ENCODE measurements at regions not wholly inside any gene's neighbourhood (a gene's known extent, or its start where the extent isn't known, plus 50 kb on each side); places are given as distances from the start of the nearest gene placed in this dataset.
"Not testable (repeated sequence)": the region's sequence is repeated elsewhere in the genome, so short reads cannot be mapped to it uniquely, and the experiment has no call there.

- no peak for DNase-seq
Measured at GRCh38 chr17:33986088-33986487, 269.0 kb upstream of the CCL2 start.

- DNase-seq, result no peak
Measured at GRCh38 chr17:33986566-33986965, 268.5 kb upstream of the CCL2 start.

GRCh38 chr17:33987162-33987561 is 267.9 kb upstream of the CCL2 start:
- no peak for DNase-seq

- DNase-seq, result no peak
Measured at GRCh38 chr17:33989361-33990148, 265.5 kb upstream of the CCL2 start.

- DNase-seq, result peak; percentile 36
Measured at GRCh38 chr17:33990943-33991706, 264.0 kb upstream of the CCL2 start.

- no peak for DNase-seq
Measured at GRCh38 chr17:33992113-33992512, 263.0 kb upstream of the CCL2 start.

- no peak for DNase-seq
Measured at GRCh38 chr17:34000639-34001038, 254.4 kb upstream of the CCL2 start.

GRCh38 chr17:34001246-34001645 is 253.8 kb upstream of the CCL2 start:
- no peak for DNase-seq

GRCh38 chr17:34006126-34006525 is 249.0 kb upstream of the CCL2 start:
- DNase-seq, result no peak

- DNase-seq, result no peak
Measured at GRCh38 chr17:34008125-34008524, 247.0 kb upstream of the CCL2 start.

- DNase-seq, result no peak
Measured at GRCh38 chr17:34009912-34010311, 245.2 kb upstream of the CCL2 start.

GRCh38 chr17:34010534-34010933 is 244.6 kb upstream of the CCL2 start:
- DNase-seq, result no peak

GRCh38 chr17:34011599-34011998 is 243.5 kb upstream of the CCL2 start:
- no peak for DNase-seq

GRCh38 chr17:34012709-34013375 is 242.2 kb upstream of the CCL2 start:
- DNase-seq, result no peak

- no peak for DNase-seq
Measured at GRCh38 chr17:34015253-34015652, 239.8 kb upstream of the CCL2 start.

- no peak for DNase-seq
Measured at GRCh38 chr17:34024386-34024785, 230.7 kb upstream of the CCL2 start.

- DNase-seq, result no peak
Measured at GRCh38 chr17:34024806-34025551, 230.1 kb upstream of the CCL2 start.

GRCh38 chr17:34030601-34031000 is 224.5 kb upstream of the CCL2 start:
- DNase-seq, result not testable (repeated sequence)

GRCh38 chr17:34032305-34032704 is 222.8 kb upstream of the CCL2 start:
- DNase-seq, result not testable (repeated sequence)

- not testable (repeated sequence) for DNase-seq
Measured at GRCh38 chr17:34038786-34039185, 216.3 kb upstream of the CCL2 start.

GRCh38 chr17:34039213-34039612 is 215.9 kb upstream of the CCL2 start:
- DNase-seq, result not testable (repeated sequence)

GRCh38 chr17:34039759-34040555 is 215.1 kb upstream of the CCL2 start:
- not testable (repeated sequence) for DNase-seq
